Left ventricle myocardium inferior (tissue), 1 donor: ENCODE measurements at regions not wholly inside any gene's neighbourhood (a gene's known extent, or its start where the extent isn't known, plus 50 kb on each side); places are given as distances from the start of the nearest gene placed in this dataset.
"Not testable (repeated sequence)": the region's sequence is repeated elsewhere in the genome, so short reads cannot be mapped to it uniquely, and the experiment has no call there.

ENCODE experiments used
- DNase-seq: peaks from one replicate; pipeline ENCODE4 v3.0.0-alpha.2; 2020
- H3K27ac ChIP-seq: fragments of 200-600 bp; replicated peaks from 2 replicates; pipeline ENCODE4 v1.8.0; 2021
- H3K27me3 ChIP-seq: fragments of 200-600 bp; 2 replicates; pipeline ENCODE4 v1.8.0; 2021; ENCODE audit warnings: low read depth
- H3K36me3 ChIP-seq: fragments of 200-600 bp; 2 replicates; pipeline ENCODE4 v1.8.0; 2021
- H3K4me1 ChIP-seq: fragments of 200-600 bp; 2 replicates; pipeline ENCODE4 v1.8.0; 2021
- H3K4me3 ChIP-seq: fragments of 200-600 bp; 2 replicates; pipeline ENCODE4 v1.8.0; 2021; ENCODE audit warnings: mild to moderate bottlenecking, moderate library complexity
- H3K9me3 ChIP-seq: fragments of 200-600 bp; replicated peaks from 2 replicates; pipeline ENCODE4 v1.8.0; 2021
- CTCF ChIP-seq: fragments of 200-600 bp; IDR thresholded peaks from 2 replicates; pipeline ENCODE4 v1.8.0; 2021; ENCODE audit warnings: antibody characterized with exemption, mild to moderate bottlenecking, borderline replicate concordance
- intact Hi-C: fragments of 100-400 bp; cut with micrococcal nuclease; formaldehyde crosslinking; loops from one replicate; pipeline ENCODE4 v1.11.0; 2022
- donor health status: DM: no; HTN: yes; CAD: no; lungs with severe emphysema.

- intact Hi-C loops: no loop called here
- TF ChIP-seq CTCF: no peak
- H3K27ac ChIP-seq: no peak overlapping the region
Observed at GRCh38 chr2:192697880-192698279, 503.1 kb upstream of the TMEFF2 start.

GRCh38 chr2:192696857-192697256, 502.1 kb upstream of the TMEFF2 start:
- intact Hi-C loops: no loop called here
- H3K27me3 ChIP-seq: no peaks in the 10 kb centered on the region
- H3K9me3 ChIP-seq: no peaks in the 10 kb centered on the region

More at GRCh38 chr2:192697880-192698279, 503.1 kb upstream of the TMEFF2 start:
- no peak for DNase-seq
- Histone ChIP-seq H3K36me3 (no peaks in the 10 kb centered on the region), H3K9me3 (no peaks in the 10 kb centered on the region), H3K27me3 (no peaks in the 10 kb centered on the region), H3K4me3 (no peak overlapping the region), H3K4me1 (no peaks in the 10 kb centered on the region)

GRCh38 chr2:192687015-192687414, 492.3 kb upstream of the TMEFF2 start:
- intact Hi-C loops: no loop called here

More at GRCh38 chr2:192696857-192697256, 502.1 kb upstream of the TMEFF2 start:
- no peaks in the 10 kb centered on the region for H3K4me1 ChIP-seq
- no peak for TF ChIP-seq CTCF
- H3K27ac ChIP-seq: no peak overlapping the region
- no peaks in the 10 kb centered on the region for H3K36me3 ChIP-seq
- no peak for DNase-seq
- no peak overlapping the region for H3K4me3 ChIP-seq

GRCh38 chr2:192682511-192682910, 487.8 kb upstream of the TMEFF2 start:
- H3K27me3 ChIP-seq, intact Hi-C loops, H3K4me3 ChIP-seq, H3K4me1 ChIP-seq, H3K9me3 ChIP-seq, DNase-seq, H3K27ac ChIP-seq, H3K36me3 ChIP-seq: not testable (repeated sequence)

More at GRCh38 chr2:192687015-192687414, 492.3 kb upstream of the TMEFF2 start:
- Histone ChIP-seq H3K27me3 (no peaks in the 10 kb centered on the region), H3K36me3 (no peaks in the 10 kb centered on the region), H3K27ac (no peak overlapping the region), H3K4me1 (no peaks in the 10 kb centered on the region), H3K9me3 (no peaks in the 10 kb centered on the region), H3K4me3 (no peak overlapping the region)
- TF ChIP-seq CTCF: no peak
- DNase-seq: no peak

- Histone ChIP-seq H3K4me3 (no peak overlapping the region), H3K27ac (no peak overlapping the region), H3K9me3 (no peaks in the 10 kb centered on the region), H3K36me3 (no peaks in the 10 kb centered on the region), H3K4me1 (no peaks in the 10 kb centered on the region), H3K27me3 (no peaks in the 10 kb centered on the region)
- TF ChIP-seq CTCF: no peak
- intact Hi-C loops: no loop called here
- no peak for DNase-seq
Observed at GRCh38 chr2:192675681-192676080, 480.9 kb upstream of the TMEFF2 start.

GRCh38 chr2:192669505-192670091, 474.9 kb upstream of the TMEFF2 start:
- no peaks in the 10 kb centered on the region for H3K4me1 ChIP-seq
- DNase-seq: no peak
- no peak overlapping the region for H3K27ac ChIP-seq
- H3K9me3 ChIP-seq: no peaks in the 10 kb centered on the region
- H3K36me3 ChIP-seq: no peaks in the 10 kb centered on the region
- no peak for TF ChIP-seq CTCF
- H3K4me3 ChIP-seq: no peak overlapping the region
- H3K27me3 ChIP-seq: no peaks in the 10 kb centered on the region
- intact Hi-C loops: no loop called here

GRCh38 chr2:192660555-192660954, 465.8 kb upstream of the TMEFF2 start:
- H3K27ac ChIP-seq, intact Hi-C loops, H3K4me1 ChIP-seq, DNase-seq, H3K27me3 ChIP-seq, H3K36me3 ChIP-seq, H3K9me3 ChIP-seq, H3K4me3 ChIP-seq: not testable (repeated sequence)
